ENCODE measurements at regions not wholly inside any gene's neighbourhood (a gene's known extent, or its start where the extent isn't known, plus 50 kb on each side); places are given as distances from the start of the nearest gene placed in this dataset.

DNA sequence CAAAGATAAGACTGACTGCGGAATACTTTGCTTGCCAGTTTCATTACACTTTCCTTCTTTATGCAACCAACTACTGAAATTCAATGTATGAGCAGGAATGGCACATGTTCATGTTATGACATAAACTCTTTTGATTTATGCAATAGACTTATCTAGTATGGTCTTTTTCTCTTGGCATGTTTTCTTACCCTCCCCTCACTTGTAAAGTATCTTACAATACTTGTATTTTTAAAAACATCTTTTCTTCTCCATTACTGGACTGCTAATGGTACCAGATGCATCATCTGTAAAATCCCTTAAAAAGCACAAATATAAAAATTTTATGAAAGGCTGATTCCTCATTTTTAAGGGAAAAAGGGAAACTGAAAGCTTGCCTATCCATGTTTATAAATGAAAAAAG is 373.8 kb downstream of the ZEB2 start:
- Histone ChIP-seq H3K27me3 (ENCODE audit: low read length) (no peaks in the 10 kb centered on the region), H2AFZ (ENCODE audit: low read length) (no peak overlapping the region), H3K4me1 (ENCODE audit: insufficient read depth, low read length) (no peaks in the 10 kb centered on the region), H3K79me2 (ENCODE audit: low read length) (no peaks in the 10 kb centered on the region), H3K9ac (ENCODE audit: low read length) (no peak overlapping the region), H3K9me3 (ENCODE audit: low read length) (no peaks in the 10 kb centered on the region), H3K36me3 (ENCODE audit: low read depth, low read length) (no peaks in the 10 kb centered on the region), H3K9me2 (replicated peaks; ENCODE audit: low read length) (no peaks in the 10 kb centered on the region), H3K4me2 (ENCODE audit: low read length) (no peak overlapping the region), H4K20me1 (ENCODE audit: low read length) (no peaks in the 10 kb centered on the region), H3F3A (ENCODE audit: low read length, unreplicated experiment) (no peaks in the 10 kb centered on the region), H3K27ac (ENCODE audit: low read length) (no peak overlapping the region), H3K4me3 (ENCODE audit: low read length) (no peak overlapping the region)
- ATAC-seq (no peak), DNase-seq (no peak)
- TF ChIP-seq EZH2 (IDR thresholded peaks at IDR 0.05; ENCODE audit: low read length, unreplicated experiment): no peak
- TF ChIP-seq, protein P1, sequence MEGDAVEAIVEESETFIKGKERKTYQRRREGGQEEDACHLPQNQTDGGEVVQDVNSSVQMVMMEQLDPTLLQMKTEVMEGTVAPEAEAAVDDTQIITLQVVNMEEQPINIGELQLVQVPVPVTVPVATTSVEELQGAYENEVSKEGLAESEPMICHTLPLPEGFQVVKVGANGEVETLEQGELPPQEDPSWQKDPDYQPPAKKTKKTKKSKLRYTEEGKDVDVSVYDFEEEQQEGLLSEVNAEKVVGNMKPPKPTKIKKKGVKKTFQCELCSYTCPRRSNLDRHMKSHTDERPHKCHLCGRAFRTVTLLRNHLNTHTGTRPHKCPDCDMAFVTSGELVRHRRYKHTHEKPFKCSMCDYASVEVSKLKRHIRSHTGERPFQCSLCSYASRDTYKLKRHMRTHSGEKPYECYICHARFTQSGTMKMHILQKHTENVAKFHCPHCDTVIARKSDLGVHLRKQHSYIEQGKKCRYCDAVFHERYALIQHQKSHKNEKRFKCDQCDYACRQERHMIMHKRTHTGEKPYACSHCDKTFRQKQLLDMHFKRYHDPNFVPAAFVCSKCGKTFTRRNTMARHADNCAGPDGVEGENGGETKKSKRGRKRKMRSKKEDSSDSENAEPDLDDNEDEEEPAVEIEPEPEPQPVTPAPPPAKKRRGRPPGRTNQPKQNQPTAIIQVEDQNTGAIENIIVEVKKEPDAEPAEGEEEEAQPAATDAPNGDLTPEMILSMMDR (conservative IDR thresholded peaks at IDR 0.05; ENCODE audit: low read depth, low read length): no peak
- no peak for TF ChIP-seq EZH2phosphoT487 (IDR thresholded peaks at IDR 0.05; ENCODE audit: borderline replicate concordance, low read length)
- intact Hi-C loops (cut with micrococcal nuclease): no loop called here
- ChIA-PET CTCF (no interaction called here), POLR2A (ENCODE audit: unreplicated experiment) (no interaction called here)
- BruUV-seq (replicated peaks): no TSS peak

- POLR2A ChIA-PET (ENCODE audit: unreplicated experiment): no interaction called here
- Histone ChIP-seq H3K9me3 (ENCODE audit: low read length) (no peaks in the 10 kb centered on the region), H3K27ac (ENCODE audit: low read length) (no peak overlapping the region), H4K20me1 (ENCODE audit: low read length) (no peaks in the 10 kb centered on the region), H3K27me3 (ENCODE audit: low read length) (no peaks in the 10 kb centered on the region), H3F3A (ENCODE audit: low read length, unreplicated experiment) (no peaks in the 10 kb centered on the region), H3K4me1 (ENCODE audit: insufficient read depth, low read length) (no peaks in the 10 kb centered on the region), H3K4me3 (ENCODE audit: low read length) (no peak overlapping the region), H3K9ac (ENCODE audit: low read length) (no peak overlapping the region), H3K79me2 (ENCODE audit: low read length) (no peaks in the 10 kb centered on the region), H2AFZ (ENCODE audit: low read length) (no peak overlapping the region), H3K9me2 (replicated peaks; ENCODE audit: low read length) (no peaks in the 10 kb centered on the region), H3K36me3 (ENCODE audit: low read depth, low read length) (no peaks in the 10 kb centered on the region), H3K4me2 (ENCODE audit: low read length) (no peak overlapping the region)
- CTCF ChIA-PET: no interaction called here
- ATAC-seq: no peak
- DNase-seq: no peak
- BruUV-seq (replicated peaks): no TSS peak
- TF ChIP-seq, protein P1 (conservative IDR thresholded peaks at IDR 0.05; ENCODE audit: low read depth, low read length): no peak
- TF ChIP-seq EZH2 (IDR thresholded peaks at IDR 0.05; ENCODE audit: low read length, unreplicated experiment): no peak
- intact Hi-C loops (cut with micrococcal nuclease): no loop called here
These were observed 376.4 kb downstream of the ZEB2 start for GRCh38 chr2:144143294-144144151.

DNA sequence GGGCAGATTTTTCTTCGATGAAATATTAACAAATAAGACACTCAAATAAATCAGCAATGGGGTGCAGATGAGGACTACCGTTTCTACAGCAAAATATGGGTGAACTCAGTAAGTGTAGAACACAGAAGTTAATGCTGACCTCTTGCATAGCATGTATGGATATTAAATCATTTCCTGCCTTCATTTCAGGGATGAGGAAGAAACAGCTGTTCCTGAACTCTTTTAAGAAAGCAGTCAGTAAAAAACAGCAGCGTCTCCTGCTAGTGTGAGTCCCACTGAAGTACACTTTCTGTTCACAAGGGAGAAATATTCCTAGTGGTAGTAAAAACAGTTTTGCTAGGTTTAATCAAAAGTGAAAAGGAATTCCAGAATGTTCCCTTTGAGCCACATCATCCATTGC is 379.0 kb downstream of the ZEB2 start:
- BruUV-seq (replicated peaks): no TSS peak
- no peak overlapping the region for H2AFZ ChIP-seq (ENCODE audit: low read length)
- ChIA-PET POLR2A (ENCODE audit: unreplicated experiment) (no interaction called here), CTCF (interaction anchor here (0.7 kb wide), 1 partner anchor 63 kb away, joined by 3 read pairs; no protein-coding TSS in a partner anchor)
- intact Hi-C loops (cut with micrococcal nuclease): no loop called here
- H3K4me3 ChIP-seq (ENCODE audit: low read length): no peak overlapping the region
- ATAC-seq (no peak), DNase-seq (no peak)
- H4K20me1 ChIP-seq (ENCODE audit: low read length): no peaks in the 10 kb centered on the region
- H3K27ac ChIP-seq (ENCODE audit: low read length): no peak overlapping the region
- no peaks in the 10 kb centered on the region for H3K36me3 ChIP-seq (ENCODE audit: low read depth, low read length)
- H3K9ac ChIP-seq (ENCODE audit: low read length): no peak overlapping the region
- TF ChIP-seq, protein P1 (conservative IDR thresholded peaks at IDR 0.05; ENCODE audit: low read depth, low read length): no peak
- TF ChIP-seq EZH2 (IDR thresholded peaks at IDR 0.05; ENCODE audit: low read length, unreplicated experiment): no peak
- TF ChIP-seq EZH2phosphoT487 (IDR thresholded peaks at IDR 0.05; ENCODE audit: borderline replicate concordance, low read length): no peak
- no peaks in the 10 kb centered on the region for H3K4me1 ChIP-seq (ENCODE audit: insufficient read depth, low read length)
- no peaks in the 10 kb centered on the region for H3F3A ChIP-seq (ENCODE audit: low read length, unreplicated experiment)
- no peak overlapping the region for H3K4me2 ChIP-seq (ENCODE audit: low read length)
- H3K9me3 ChIP-seq (ENCODE audit: low read length): no peaks in the 10 kb centered on the region
- H3K9me2 ChIP-seq (replicated peaks; ENCODE audit: low read length): no peaks in the 10 kb centered on the region
- H3K79me2 ChIP-seq (ENCODE audit: low read length): no peaks in the 10 kb centered on the region
- H3K27me3 ChIP-seq (ENCODE audit: low read length): no peaks in the 10 kb centered on the region

All from PC-3 (cell line).